ENCODE measurements at regions not wholly inside any gene's neighbourhood (a gene's known extent, or its start where the extent isn't known, plus 50 kb on each side); places are given as distances from the start of the nearest gene placed in this dataset.
"Not testable (repeated sequence)": the region's sequence is repeated elsewhere in the genome, so short reads cannot be mapped to it uniquely, and the experiment has no call there.

DNA sequence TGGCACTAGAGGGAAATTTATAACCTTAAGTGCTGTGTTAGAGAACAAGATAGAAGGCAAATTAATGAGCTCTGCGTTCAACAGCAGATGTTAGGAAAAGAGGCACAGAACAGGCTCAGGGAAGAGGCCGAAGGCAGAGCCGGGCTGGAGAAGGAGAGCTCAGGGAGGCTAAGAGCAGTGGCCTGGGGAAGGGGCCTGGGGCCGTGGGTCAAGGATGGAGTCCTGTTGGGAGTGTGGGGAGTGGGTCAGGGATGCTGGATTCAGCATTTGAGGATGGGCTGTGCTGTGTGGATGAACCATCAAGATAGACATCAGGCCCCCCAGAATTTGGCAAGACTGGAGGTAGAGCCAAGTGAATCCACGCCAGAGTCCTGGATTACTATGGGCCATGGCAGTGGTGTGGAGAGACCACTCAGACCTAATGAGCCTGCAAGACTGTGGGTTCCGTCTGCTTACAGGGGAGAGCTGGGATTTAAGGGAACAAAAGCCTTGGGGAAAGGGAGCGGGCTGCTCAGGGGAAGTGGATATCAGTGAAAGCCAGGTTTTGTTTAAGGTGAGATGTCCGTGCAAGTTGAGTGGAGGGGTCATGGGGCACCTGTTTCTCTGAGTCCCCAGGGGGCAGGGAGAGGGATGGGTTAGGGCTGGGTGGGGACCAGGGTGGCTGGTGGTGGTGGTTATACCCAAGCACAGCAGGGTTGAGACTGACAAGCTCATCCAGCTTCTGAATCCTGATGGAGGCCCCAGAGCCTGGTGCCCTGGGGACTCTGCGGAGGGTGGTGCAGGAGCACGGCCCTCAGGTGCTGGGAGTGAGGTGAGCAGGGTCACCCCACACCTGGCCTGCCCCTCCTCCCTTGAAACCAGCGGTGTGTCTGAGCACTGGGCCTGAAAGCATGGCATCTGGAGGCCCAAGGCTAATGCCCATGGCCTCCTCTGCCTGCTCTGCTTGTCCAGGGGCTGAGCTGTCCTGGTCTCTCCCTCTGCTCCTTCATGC is 101.7 kb downstream of the BMS1 start:
- no peak for DNase-seq

GRCh38 chr10:42885491-42886270 is 103.1 kb downstream of the BMS1 start:
- no peak for DNase-seq

GRCh38 chr10:42887734-42888503 is 105.3 kb downstream of the BMS1 start:
- DNase-seq = no peak

- no peak for DNase-seq
Measured at GRCh38 chr10:42888504-42889095, 106.0 kb downstream of the BMS1 start.

DNA sequence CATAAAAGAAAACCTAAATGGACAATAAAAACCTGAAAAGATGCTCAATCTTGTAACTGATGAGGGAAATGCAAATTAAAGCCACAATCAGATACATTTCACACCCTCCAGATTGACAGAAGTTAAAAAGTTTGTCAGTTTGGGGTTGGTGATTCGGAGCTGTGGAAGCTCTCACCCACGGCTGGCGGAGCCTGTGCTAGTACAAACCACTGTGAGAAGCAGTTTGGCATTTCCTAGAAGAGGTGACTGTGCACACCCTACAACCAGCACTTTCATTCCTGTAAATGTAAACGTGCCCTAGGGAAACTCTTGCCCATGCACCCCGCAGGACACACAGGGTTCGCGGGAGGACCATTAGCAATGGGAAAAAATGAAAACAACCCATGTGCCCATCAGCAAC is 114.1 kb downstream of the BMS1 start:
- no peak for DNase-seq

- no peak for DNase-seq
Measured at GRCh38 chr10:42898037-42898960, 115.7 kb downstream of the BMS1 start.

GRCh38 chr10:42899036-42899435 is 116.4 kb downstream of the BMS1 start:
- DNase-seq = no peak

- not testable (repeated sequence) for DNase-seq
Measured at GRCh38 chr10:42900346-42900745, 117.8 kb downstream of the BMS1 start.

GRCh38 chr10:42911359-42911758 is 128.8 kb downstream of the BMS1 start:
- no peak for DNase-seq

GRCh38 chr10:42916974-42917373 is 134.4 kb downstream of the BMS1 start:
- DNase-seq = no peak

DNA sequence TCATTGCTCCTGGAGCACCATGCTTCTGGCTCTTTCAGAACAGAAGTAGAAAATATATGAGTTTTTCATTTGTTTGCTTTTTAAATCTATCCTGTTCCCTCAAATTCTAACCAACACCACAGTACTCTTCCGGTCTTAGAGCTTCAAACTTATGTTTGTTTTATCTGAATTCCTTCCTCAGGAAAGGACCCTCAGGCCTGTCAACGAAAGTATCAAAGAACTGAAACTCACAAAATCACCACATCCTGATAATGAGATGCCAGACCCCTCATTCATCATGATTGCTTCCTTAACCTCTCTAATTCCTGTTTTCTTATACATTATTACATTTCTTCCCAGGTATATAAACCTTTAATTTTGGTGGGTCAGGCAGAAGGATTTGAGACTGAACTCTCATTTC is 135.2 kb downstream of the BMS1 start:
- DNase-seq = no peak

- no peak for DNase-seq
Measured at GRCh38 chr10:42921951-42922350, 139.4 kb downstream of the BMS1 start.

- no peak for DNase-seq
Measured at GRCh38 chr10:42924484-42924883, 141.9 kb downstream of the BMS1 start.

DNA sequence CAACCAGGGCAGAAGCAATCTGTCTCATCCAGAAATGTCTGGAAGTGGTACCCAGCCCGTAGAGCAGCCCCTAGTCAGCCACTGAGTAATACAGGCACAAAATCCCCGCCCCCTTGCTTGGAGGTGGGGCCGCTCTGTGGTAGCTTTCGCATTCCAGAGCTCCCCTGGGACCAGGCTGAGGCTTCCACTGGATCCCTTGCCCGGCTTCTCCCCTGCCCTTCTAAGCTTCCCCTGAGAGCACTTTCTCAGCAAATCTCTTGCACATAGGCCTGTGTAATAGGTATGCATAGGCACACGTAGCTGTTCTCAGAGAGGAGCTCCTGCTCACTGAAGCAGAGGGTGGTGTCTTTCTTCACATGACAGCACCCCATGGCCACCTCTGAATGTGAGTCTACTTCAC is 144.2 kb downstream of the BMS1 start:
- no peak for DNase-seq

DNA sequence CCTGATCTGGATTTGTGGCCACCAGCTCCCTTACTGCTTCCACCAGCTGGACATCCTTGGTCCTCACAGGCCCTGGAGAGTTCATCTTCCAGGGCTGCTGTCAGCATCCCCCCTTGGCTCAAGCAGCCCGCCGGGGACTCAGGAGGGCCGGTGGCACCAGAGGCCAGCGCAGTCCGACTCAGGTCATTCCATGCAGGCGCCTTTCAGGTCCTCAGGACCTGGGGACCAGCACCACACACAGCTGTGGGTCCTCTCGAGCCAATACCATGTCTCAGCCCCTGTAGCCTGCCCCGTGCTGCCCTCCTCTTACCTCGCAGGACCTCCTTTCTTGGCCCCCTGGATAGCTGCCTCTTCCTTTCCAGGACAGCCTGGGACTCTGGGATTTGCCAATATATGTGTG is 145.5 kb downstream of the BMS1 start:
- no peak for DNase-seq

DNA sequence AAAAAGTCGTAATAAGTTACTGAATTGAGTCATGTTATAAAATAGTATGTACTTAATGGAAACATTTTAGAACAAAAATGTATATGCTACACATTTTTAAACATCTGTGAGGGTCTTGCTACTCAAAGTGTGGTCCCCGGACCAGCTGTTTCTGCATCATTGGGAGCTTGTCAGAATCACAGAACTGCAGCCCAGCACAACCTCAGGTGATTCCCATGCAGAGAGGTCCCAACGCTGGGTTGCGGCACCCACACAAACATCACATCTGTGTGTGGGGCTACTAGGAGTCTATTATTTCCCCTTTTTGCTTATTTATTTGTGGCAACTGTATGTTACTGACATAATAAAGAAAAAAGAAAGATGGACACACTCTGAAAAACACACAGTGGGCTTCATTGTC is 146.6 kb downstream of the BMS1 start:
- no peak for DNase-seq

DNA sequence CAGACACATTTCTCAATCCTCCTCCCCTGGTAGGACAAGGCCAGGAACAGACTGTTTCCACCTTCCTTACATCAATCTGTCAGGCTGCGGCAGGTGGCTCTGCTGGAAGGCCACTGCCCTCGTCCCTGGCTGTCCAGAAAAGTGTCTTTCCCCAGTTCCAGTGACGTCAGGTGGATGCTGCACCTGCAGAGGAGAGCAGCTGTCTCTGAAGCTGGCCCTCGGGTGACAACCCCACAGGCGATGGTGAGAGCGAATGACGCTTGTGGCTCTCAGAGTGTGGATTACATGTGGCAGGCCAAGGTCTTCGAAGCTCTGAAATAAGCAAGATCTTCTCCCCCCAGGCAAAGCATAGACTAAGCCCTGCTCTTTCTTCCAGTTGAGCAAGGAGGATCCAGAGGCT is 146.9 kb upstream of the RET start:
- DNase-seq = no peak

- no peak for DNase-seq
Measured at GRCh38 chr10:42930516-42931192, 146.2 kb upstream of the RET start.

DNA sequence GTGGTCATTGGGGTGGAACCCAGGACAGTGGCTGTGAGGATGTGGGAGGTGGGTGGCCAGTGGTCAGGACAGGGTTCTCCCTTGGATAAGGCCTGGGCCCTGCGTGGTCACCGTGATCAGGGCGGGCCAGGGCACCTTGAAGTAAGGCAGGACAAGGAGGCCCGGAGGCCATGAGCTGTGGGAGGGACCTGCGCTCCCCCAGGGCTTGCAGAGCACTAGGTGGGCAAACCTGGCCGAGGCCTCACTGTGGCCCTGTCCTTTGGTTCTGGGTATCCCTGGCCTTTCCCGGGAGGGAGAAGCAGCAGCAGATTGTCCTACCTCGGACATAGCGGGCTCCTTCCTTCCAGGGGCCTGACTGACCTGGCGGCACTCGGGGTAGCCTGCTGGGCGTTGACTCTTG is 144.8 kb upstream of the RET start:
- DNase-seq = no peak

DNA sequence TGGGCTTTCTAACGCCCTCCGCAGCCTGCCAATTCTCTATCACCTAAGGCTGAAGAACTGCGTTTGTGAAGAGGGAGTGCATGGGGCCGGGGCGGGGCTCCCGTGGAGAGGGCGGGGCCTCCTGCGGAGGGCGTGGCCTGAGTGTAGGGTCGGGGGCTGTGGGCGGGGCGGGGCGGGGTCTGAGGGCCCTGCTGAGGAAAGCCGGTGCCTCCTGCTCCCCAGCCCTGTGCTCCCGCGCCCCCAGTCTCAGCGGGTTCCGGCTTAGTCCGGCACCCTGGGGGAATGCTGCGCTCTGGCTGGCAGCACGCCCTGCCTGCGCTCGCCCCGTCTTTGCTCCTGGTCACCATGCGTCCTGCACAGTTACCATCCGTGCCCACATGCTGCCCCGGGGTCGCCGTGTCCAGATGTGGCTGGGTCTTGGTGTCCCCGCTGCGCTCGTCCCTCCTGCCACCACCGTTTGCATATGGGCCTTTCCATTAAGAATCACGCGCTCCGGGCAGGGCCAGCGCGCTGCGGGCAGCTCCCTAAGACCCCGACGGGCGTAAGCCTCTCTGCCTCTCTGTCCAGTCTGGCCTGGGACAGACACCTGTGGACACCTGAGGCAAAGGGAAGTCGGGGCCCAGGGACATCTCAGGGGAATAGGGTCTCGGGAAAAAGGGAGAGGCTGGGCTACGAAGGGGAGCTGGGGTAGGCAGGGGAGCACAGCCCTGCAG is 144.0 kb upstream of the RET start:
- DNase-seq = no peak

Measured in kidney glomerular epithelial cell (primary cell).